Liver (tissue), 3 donors: ENCODE measurements at regions not wholly inside any gene's neighbourhood (a gene's known extent, or its start where the extent isn't known, plus 50 kb on each side); places are given as distances from the start of the nearest gene placed in this dataset.

ENCODE experiments used
- CTCF ChIP-seq: fragments of 150-350 bp; IDR thresholded peaks from 2 replicates; pipeline ENCODE4 v1.5.1; 2017; ENCODE audit warnings: improper control_type of control experiment, low read depth, low read length; ENCODE audit not compliant: missing input control
- EGR1 ChIP-seq, 2 donors: IDR thresholded peaks; 2 replicates each; pipeline ENCODE4 v1.6.1; 2016 to 2018; ENCODE audit warnings: antibody characterized with exemption in 2 of 2, low read depth in 2 of 2
- FOXA2 ChIP-seq: IDR thresholded peaks from 2 replicates; pipeline ENCODE4 v1.6.1; 2016; ENCODE audit warnings: antibody characterized with exemption
- GABPA ChIP-seq, 2 donors: IDR thresholded peaks in 1 of 2; conservative IDR thresholded peaks in 1 of 2; 2 replicates each; pipeline ENCODE4 v1.6.1; 2016; ENCODE audit warnings: antibody characterized with exemption in 2 of 2, mild to moderate bottlenecking in 1 of 2, moderate library complexity in 1 of 2
- HNF4A ChIP-seq, 2 donors: conservative IDR thresholded peaks; 2 replicates each; pipeline ENCODE4 v1.6.1; 2016; ENCODE audit warnings: antibody characterized with exemption in 2 of 2, mild to moderate bottlenecking in 2 of 2
- JUND ChIP-seq, 2 donors: IDR thresholded peaks; 2 replicates each; pipeline ENCODE4 v1.6.1; 2016; ENCODE audit warnings: antibody characterized with exemption in 2 of 2
- MAX ChIP-seq: IDR thresholded peaks from 2 replicates; pipeline ENCODE4 v1.6.1; 2016; ENCODE audit warnings: antibody characterized with exemption
- RAD21 ChIP-seq, 2 donors: IDR thresholded peaks; 2 replicates each; pipeline ENCODE4 v1.6.1; 2016; ENCODE audit warnings: antibody characterized with exemption in 2 of 2, mild to moderate bottlenecking in 2 of 2
- TAF1 ChIP-seq: conservative IDR thresholded peaks from 2 replicates; pipeline ENCODE4 v1.6.1; 2016; ENCODE audit warnings: antibody characterized with exemption, mild to moderate bottlenecking
- TF ChIP-seq, protein P1 (sequence below): IDR thresholded peaks from 2 replicates; pipeline ENCODE4 v1.6.1; 2016; ENCODE audit warnings: antibody characterized with exemption
- donor health status: healthy.
- donor health status: healthy.

DNA sequence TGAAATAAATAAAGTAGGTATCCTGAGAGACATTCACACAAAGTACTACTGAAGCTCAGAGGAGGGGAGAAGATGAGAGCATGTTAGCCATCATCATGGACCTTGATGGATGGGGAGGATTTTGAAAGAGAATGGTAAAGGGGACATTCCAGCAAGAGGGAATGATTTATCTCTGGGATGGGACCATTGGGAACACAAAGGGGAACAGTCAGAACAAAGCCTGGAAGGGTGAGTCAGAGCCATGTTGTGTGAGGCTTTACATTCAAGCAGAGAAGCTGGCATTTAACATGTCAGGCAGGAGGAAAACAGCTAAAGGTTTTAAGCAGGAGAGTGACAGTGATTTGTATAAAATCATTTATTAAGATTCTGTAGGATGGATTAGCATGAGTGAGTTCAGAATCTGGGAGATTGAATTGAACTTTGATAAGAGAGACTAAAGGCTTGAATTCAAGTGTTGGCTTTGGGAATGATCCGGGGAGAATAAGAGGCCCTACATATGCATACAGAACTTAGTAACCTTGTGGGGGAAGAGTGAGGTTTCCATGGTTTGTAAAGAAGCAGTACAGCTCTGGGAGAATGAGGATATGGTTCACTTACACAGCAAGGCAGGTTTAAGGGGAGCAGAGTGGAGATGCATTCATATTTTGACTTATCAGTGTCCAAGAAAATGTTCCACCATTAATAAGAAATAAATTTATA is 174.4 kb downstream of the SYT10 start:
- TF ChIP-seq EGR1 (IDR thresholded peaks at IDR 0.05; ENCODE audit: low read depth in 2 of 2) = no peak
- TF ChIP-seq, protein P1, sequence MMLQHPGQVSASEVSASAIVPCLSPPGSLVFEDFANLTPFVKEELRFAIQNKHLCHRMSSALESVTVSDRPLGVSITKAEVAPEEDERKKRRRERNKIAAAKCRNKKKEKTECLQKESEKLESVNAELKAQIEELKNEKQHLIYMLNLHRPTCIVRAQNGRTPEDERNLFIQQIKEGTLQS = no peak
- no peak for TF ChIP-seq CTCF
- no peak for TF ChIP-seq RAD21 (IDR thresholded peaks at IDR 0.05)
- no peak for TF ChIP-seq GABPA (IDR thresholded peaks at IDR 0.05 in 1 of 2, conservative IDR thresholded peaks at IDR 0.05 in 1 of 2)
- no peak for TF ChIP-seq HNF4A (conservative IDR thresholded peaks at IDR 0.05)
- no peak for TF ChIP-seq JUND (IDR thresholded peaks at IDR 0.05)
- TF ChIP-seq MAX = no peak
- TF ChIP-seq TAF1 = no peak
- no peak for TF ChIP-seq FOXA2
